ENCODE measurements at regions not wholly inside any gene's neighbourhood (a gene's known extent, or its start where the extent isn't known, plus 50 kb on each side); places are given as distances from the start of the nearest gene placed in this dataset.
"Not testable (repeated sequence)": the region's sequence is repeated elsewhere in the genome, so short reads cannot be mapped to it uniquely, and the experiment has no call there.

DNA sequence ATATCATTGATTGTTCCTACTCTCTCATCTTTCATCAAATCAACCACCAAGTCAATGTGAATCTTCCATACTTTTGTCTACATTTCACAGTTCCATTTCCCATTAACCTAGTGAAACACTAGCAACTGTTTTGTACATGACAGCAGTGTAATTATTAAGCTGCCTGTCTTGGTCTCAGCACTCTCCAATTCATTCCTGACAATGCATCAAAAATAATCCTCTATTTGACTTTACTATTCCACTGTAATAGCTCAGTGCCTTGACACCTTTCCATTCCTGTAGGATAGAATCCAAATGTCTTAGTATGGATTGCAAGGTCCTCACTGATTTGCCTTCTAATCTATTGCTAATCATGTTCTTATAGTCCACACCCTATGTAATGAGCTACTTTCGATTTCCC lies 2405.8 kb downstream of the PCDH7 start:
- Histone ChIP-seq H3K4me2 (ENCODE audit: low read length) (no peak overlapping the region), H3K4me3 (ENCODE audit: low read length) (no peak overlapping the region), H3K27me3 (ENCODE audit: low read length) (no peaks in the 10 kb centered on the region), H3K4me1 (ENCODE audit: insufficient read depth, low read length) (no peaks in the 10 kb centered on the region), H4K20me1 (ENCODE audit: low read length) (no peaks in the 10 kb centered on the region), H3K79me2 (ENCODE audit: low read length) (no peaks in the 10 kb centered on the region), H3K27ac (ENCODE audit: low read length) (no peak overlapping the region), H3K36me3 (ENCODE audit: low read depth, low read length) (no peaks in the 10 kb centered on the region), H3F3A (ENCODE audit: low read length, unreplicated experiment) (no peaks in the 10 kb centered on the region), H3K9me3 (ENCODE audit: low read length) (no peaks in the 10 kb centered on the region), H3K9me2 (replicated peaks; ENCODE audit: low read length) (no peaks in the 10 kb centered on the region), H3K9ac (ENCODE audit: low read length) (no peak overlapping the region), H2AFZ (ENCODE audit: low read length) (no peak overlapping the region)
- no TSS peak for BruUV-seq (replicated peaks)
- no peak for ATAC-seq
- POLR2A ChIA-PET (ENCODE audit: unreplicated experiment), result no interaction called here
- TF ChIP-seq EZH2phosphoT487 (IDR thresholded peaks at IDR 0.05; ENCODE audit: borderline replicate concordance, low read length) (no peak), EZH2 (IDR thresholded peaks at IDR 0.05; ENCODE audit: low read length, unreplicated experiment) (no peak)
- TF ChIP-seq, protein P1, sequence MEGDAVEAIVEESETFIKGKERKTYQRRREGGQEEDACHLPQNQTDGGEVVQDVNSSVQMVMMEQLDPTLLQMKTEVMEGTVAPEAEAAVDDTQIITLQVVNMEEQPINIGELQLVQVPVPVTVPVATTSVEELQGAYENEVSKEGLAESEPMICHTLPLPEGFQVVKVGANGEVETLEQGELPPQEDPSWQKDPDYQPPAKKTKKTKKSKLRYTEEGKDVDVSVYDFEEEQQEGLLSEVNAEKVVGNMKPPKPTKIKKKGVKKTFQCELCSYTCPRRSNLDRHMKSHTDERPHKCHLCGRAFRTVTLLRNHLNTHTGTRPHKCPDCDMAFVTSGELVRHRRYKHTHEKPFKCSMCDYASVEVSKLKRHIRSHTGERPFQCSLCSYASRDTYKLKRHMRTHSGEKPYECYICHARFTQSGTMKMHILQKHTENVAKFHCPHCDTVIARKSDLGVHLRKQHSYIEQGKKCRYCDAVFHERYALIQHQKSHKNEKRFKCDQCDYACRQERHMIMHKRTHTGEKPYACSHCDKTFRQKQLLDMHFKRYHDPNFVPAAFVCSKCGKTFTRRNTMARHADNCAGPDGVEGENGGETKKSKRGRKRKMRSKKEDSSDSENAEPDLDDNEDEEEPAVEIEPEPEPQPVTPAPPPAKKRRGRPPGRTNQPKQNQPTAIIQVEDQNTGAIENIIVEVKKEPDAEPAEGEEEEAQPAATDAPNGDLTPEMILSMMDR (conservative IDR thresholded peaks at IDR 0.05; ENCODE audit: low read depth, low read length), result no peak
- CTCF ChIA-PET, result no interaction called here
- no peak for DNase-seq
- intact Hi-C loops (cut with micrococcal nuclease), result no loop called here

DNA sequence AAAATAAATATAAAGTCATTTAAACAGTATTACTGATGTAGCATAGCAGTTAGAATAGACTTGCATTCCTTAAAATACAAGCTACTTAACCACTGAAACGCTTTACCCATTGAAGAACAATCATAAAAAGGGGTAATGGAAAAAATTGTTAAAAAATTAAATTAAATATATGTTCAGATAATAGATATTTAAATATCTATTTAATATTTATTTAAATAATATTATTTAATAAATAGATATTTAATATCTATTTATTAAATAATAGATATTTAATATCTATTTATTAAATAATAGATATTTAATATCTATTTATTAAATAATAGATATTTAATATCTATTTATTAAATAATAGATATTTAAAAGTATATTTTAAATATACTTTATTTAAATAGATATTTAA lies 2410.5 kb downstream of the PCDH7 start:
- H3K4me1 ChIP-seq (ENCODE audit: insufficient read depth, low read length), result not testable (repeated sequence)

DNA sequence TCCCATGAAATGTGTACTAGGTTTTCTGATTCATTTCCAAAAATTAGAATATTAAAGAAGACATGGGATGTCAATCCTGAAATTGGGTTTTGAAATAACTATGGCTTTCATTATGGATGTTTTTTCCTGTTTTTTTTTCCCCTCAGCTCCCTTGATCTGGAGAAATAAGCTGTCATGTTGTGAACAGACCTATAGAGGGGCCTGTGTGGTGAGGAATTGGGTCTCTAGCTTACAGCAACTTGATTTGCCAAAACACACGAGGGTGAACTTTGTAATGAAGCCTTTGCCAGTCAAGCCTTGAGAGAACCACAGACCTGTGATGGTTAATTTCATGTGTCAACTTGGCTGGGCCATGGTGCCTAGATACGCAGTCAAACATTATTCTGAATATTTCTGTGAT lies 2413.6 kb downstream of the PCDH7 start:
- POLR2A ChIA-PET (ENCODE audit: unreplicated experiment), result no interaction called here
- no TSS peak for BruUV-seq (replicated peaks)

More for the DNA sequence above, 2410.5 kb downstream of the PCDH7 start:
- H4K20me1 ChIP-seq (ENCODE audit: low read length); H3F3A ChIP-seq (ENCODE audit: low read length, unreplicated experiment); DNase-seq; H3K36me3 ChIP-seq (ENCODE audit: low read depth, low read length); H3K4me2 ChIP-seq (ENCODE audit: low read length); BruUV-seq (replicated peaks); POLR2A ChIA-PET (ENCODE audit: unreplicated experiment); H3K27ac ChIP-seq (ENCODE audit: low read length); H3K79me2 ChIP-seq (ENCODE audit: low read length); H2AFZ ChIP-seq (ENCODE audit: low read length); H3K9me3 ChIP-seq (ENCODE audit: low read length); H3K4me3 ChIP-seq (ENCODE audit: low read length); ATAC-seq; intact Hi-C loops (cut with micrococcal nuclease); H3K9ac ChIP-seq (ENCODE audit: low read length); CTCF ChIA-PET; H3K9me2 ChIP-seq (replicated peaks; ENCODE audit: low read length); H3K27me3 ChIP-seq (ENCODE audit: low read length): not testable (repeated sequence)

More for the DNA sequence above, 2413.6 kb downstream of the PCDH7 start:
- Histone ChIP-seq H3K4me3 (ENCODE audit: low read length) (no peak overlapping the region), H3K27ac (ENCODE audit: low read length) (no peak overlapping the region), H3K79me2 (ENCODE audit: low read length) (no peaks in the 10 kb centered on the region), H3F3A (ENCODE audit: low read length, unreplicated experiment) (no peaks in the 10 kb centered on the region), H3K9ac (ENCODE audit: low read length) (no peak overlapping the region), H3K9me2 (replicated peaks; ENCODE audit: low read length) (no peaks in the 10 kb centered on the region), H2AFZ (ENCODE audit: low read length) (no peak overlapping the region), H3K27me3 (ENCODE audit: low read length) (no peaks in the 10 kb centered on the region), H3K36me3 (ENCODE audit: low read depth, low read length) (no peaks in the 10 kb centered on the region), H4K20me1 (ENCODE audit: low read length) (no peaks in the 10 kb centered on the region), H3K4me1 (ENCODE audit: insufficient read depth, low read length) (no peaks in the 10 kb centered on the region), H3K9me3 (ENCODE audit: low read length) (no peaks in the 10 kb centered on the region), H3K4me2 (ENCODE audit: low read length) (no peak overlapping the region)
- intact Hi-C loops (cut with micrococcal nuclease), result no loop called here
- DNase-seq, result no peak
- CTCF ChIA-PET, result no interaction called here
- TF ChIP-seq, protein P1 (conservative IDR thresholded peaks at IDR 0.05; ENCODE audit: low read depth, low read length), result no peak
- TF ChIP-seq EZH2phosphoT487 (IDR thresholded peaks at IDR 0.05; ENCODE audit: borderline replicate concordance, low read length), result no peak
- no peak for TF ChIP-seq EZH2 (IDR thresholded peaks at IDR 0.05; ENCODE audit: low read length, unreplicated experiment)
- no peak for ATAC-seq
